ENCODE measurements at regions not wholly inside any gene's neighbourhood (a gene's known extent, or its start where the extent isn't known, plus 50 kb on each side); places are given as distances from the start of the nearest gene placed in this dataset.

- no peak overlapping the region for H3K4me3 ChIP-seq (ENCODE audit: low read depth, low read length)
- DNase-seq (ENCODE audit: low read depth): no peak
- TF ChIP-seq CTCF (IDR thresholded peaks at IDR 0.05; ENCODE audit: insufficient read depth, low read length): no peak
Measured at GRCh38 chr4:111499706-111500105, 645.5 kb upstream of the FAM241A start.

- DNase-seq (ENCODE audit: low read depth): no peak
- H3K4me3 ChIP-seq (ENCODE audit: low read depth, low read length): no peak overlapping the region
- no peak for TF ChIP-seq CTCF (IDR thresholded peaks at IDR 0.05; ENCODE audit: insufficient read depth, low read length)
Measured at GRCh38 chr4:111500858-111501257, 644.4 kb upstream of the FAM241A start.

- no peak for TF ChIP-seq CTCF (IDR thresholded peaks at IDR 0.05; ENCODE audit: insufficient read depth, low read length)
- no peak for DNase-seq (ENCODE audit: low read depth)
Measured at GRCh38 chr4:111501946-111502345, 643.3 kb upstream of the FAM241A start.

GRCh38 chr4:111502626-111503025 is 642.6 kb upstream of the FAM241A start:
- no peak for DNase-seq (ENCODE audit: low read depth)
- no peak overlapping the region for H3K4me3 ChIP-seq (ENCODE audit: low read depth, low read length)
- no peak for TF ChIP-seq CTCF (IDR thresholded peaks at IDR 0.05; ENCODE audit: insufficient read depth, low read length)

More at GRCh38 chr4:111501946-111502345, 643.3 kb upstream of the FAM241A start:
- no peak overlapping the region for H3K4me3 ChIP-seq (ENCODE audit: low read depth, low read length)

GRCh38 chr4:111506706-111507105 is 638.5 kb upstream of the FAM241A start:
- TF ChIP-seq CTCF (IDR thresholded peaks at IDR 0.05; ENCODE audit: insufficient read depth, low read length): no peak
- H3K4me3 ChIP-seq (ENCODE audit: low read depth, low read length): no peak overlapping the region
- DNase-seq (ENCODE audit: low read depth): peak; percentile 79

GRCh38 chr4:111510535-111510934 is 634.7 kb upstream of the FAM241A start:
- TF ChIP-seq CTCF (IDR thresholded peaks at IDR 0.05; ENCODE audit: insufficient read depth, low read length): no peak
- DNase-seq (ENCODE audit: low read depth): no peak

GRCh38 chr4:111512081-111512783 is 633.0 kb upstream of the FAM241A start:
- no peak for TF ChIP-seq CTCF (IDR thresholded peaks at IDR 0.05; ENCODE audit: insufficient read depth, low read length)
- H3K4me3 ChIP-seq (ENCODE audit: low read depth, low read length): no peak overlapping the region
- peak; percentile 91 for DNase-seq (ENCODE audit: low read depth)

More at GRCh38 chr4:111510535-111510934, 634.7 kb upstream of the FAM241A start:
- H3K4me3 ChIP-seq (ENCODE audit: low read depth, low read length): no peak overlapping the region
